ENCODE measurements at regions not wholly inside any gene's neighbourhood (a gene's known extent, or its start where the extent isn't known, plus 50 kb on each side); places are given as distances from the start of the nearest gene placed in this dataset.

- Histone ChIP-seq H3K27me3 (no peaks in the 10 kb centered on the region), H3K4me3 (no peak overlapping the region), H3K27ac (no peak overlapping the region), H3K4me1 (peaks cover 0 to 6% (median 0%) of the 10 kb centered on the region in 4 donors), H3K9me3 (peaks cover 0 to 7% (median 0%) of the 10 kb centered on the region in 4 donors), H3K36me3 (no peaks in the 10 kb centered on the region)
- 95 to 96% methylated on average over 3 of the region's 3 CpGs for WGBS, 2 donors
- DNase-seq (ENCODE audit: low spot score in 2 of 2) = no peak
- no peak for TF ChIP-seq POLR2A (IDR thresholded peaks at IDR 0.05)
- no peak for TF ChIP-seq EP300 (IDR thresholded peaks at IDR 0.05)
- no peak for TF ChIP-seq CTCF (IDR thresholded peaks at IDR 0.05)
These were observed 149.4 kb downstream of the KDR start for GRCh38 chr4:54976031-54976430.

- no peak for TF ChIP-seq CTCF (IDR thresholded peaks at IDR 0.05)
- TF ChIP-seq EP300 (IDR thresholded peaks at IDR 0.05) = no peak
- no peak for TF ChIP-seq POLR2A (IDR thresholded peaks at IDR 0.05)
- Histone ChIP-seq H3K27me3 (no peaks in the 10 kb centered on the region), H3K9me3 (no peaks in the 10 kb centered on the region), H3K4me1 (peaks cover 0 to 6% (median 0%) of the 10 kb centered on the region in 4 donors), H3K27ac (no peak overlapping the region), H3K36me3 (no peaks in the 10 kb centered on the region), H3K4me3 (no peak overlapping the region)
- 68 to 83% methylated on average over 1 of the region's 1 CpG for WGBS, 2 donors
- DNase-seq (ENCODE audit: low spot score in 2 of 2) = no peak
These were observed 151.6 kb downstream of the KDR start for GRCh38 chr4:54973784-54974183.

GRCh38 chr4:54971474-54971950 is 153.9 kb downstream of the KDR start:
- peak in 1 of 2 donors; percentile 44 for DNase-seq (ENCODE audit: low spot score in 2 of 2)
- 6 to 13% methylated on average over 7 of the region's 7 CpGs for WGBS, 2 donors
- no peaks in the 10 kb centered on the region for H3K36me3 ChIP-seq

GRCh38 chr4:54967289-54967688 is 158.1 kb downstream of the KDR start:
- Histone ChIP-seq H3K27ac (peak overlapping the region in 1 of 4 donors; percentile 19), H3K36me3 (no peaks in the 10 kb centered on the region), H3K27me3 (no peaks in the 10 kb centered on the region), H3K4me1 (peaks cover 0 to 6% (median 0%) of the 10 kb centered on the region in 4 donors), H3K4me3 (no peak overlapping the region), H3K9me3 (no peaks in the 10 kb centered on the region)
- WGBS, 2 donors = 43 to 58% methylated on average over 3 of the region's 3 CpGs
- TF ChIP-seq CTCF (IDR thresholded peaks at IDR 0.05) = no peak
- no peak for TF ChIP-seq POLR2A (IDR thresholded peaks at IDR 0.05)
- no peak for TF ChIP-seq EP300 (IDR thresholded peaks at IDR 0.05)
- DNase-seq (ENCODE audit: low spot score in 2 of 2) = no peak

More at GRCh38 chr4:54971474-54971950, 153.9 kb downstream of the KDR start:
- Histone ChIP-seq H3K27ac (no peak overlapping the region), H3K9me3 (no peaks in the 10 kb centered on the region), H3K4me1 (peaks cover 0 to 6% (median 0%) of the 10 kb centered on the region in 4 donors), H3K27me3 (no peaks in the 10 kb centered on the region), H3K4me3 (no peak overlapping the region)
- TF ChIP-seq CTCF (IDR thresholded peaks at IDR 0.05) (peak; percentile 37 to 67 (median 54)), POLR2A (IDR thresholded peaks at IDR 0.05) (no peak)

GRCh38 chr4:54961357-54961975 is 163.9 kb downstream of the KDR start:
- no peak for DNase-seq (ENCODE audit: low spot score in 2 of 2)
- no peaks in the 10 kb centered on the region for H3K9me3 ChIP-seq
- H3K4me1 ChIP-seq = no peaks in the 10 kb centered on the region
- no peaks in the 10 kb centered on the region for H3K36me3 ChIP-seq
- TF ChIP-seq POLR2A (IDR thresholded peaks at IDR 0.05) (no peak), CTCF (IDR thresholded peaks at IDR 0.05) (peak; percentile 19 to 44 (median 29)), EP300 (IDR thresholded peaks at IDR 0.05) (no peak)
- 5 to 10% methylated on average over 1 of the region's 1 CpG for WGBS, 2 donors
- no peak overlapping the region for H3K4me3 ChIP-seq
- H3K27ac ChIP-seq = no peak overlapping the region
- H3K27me3 ChIP-seq = no peaks in the 10 kb centered on the region

Measured in tibial nerve (tissue), 4 donors.